HepG2 (cell line): ENCODE measurements at regions not wholly inside any gene's neighbourhood (a gene's known extent, or its start where the extent isn't known, plus 50 kb on each side); places are given as distances from the start of the nearest gene placed in this dataset.

Experiments
- ATAC-seq: fragments of 200-7000 bp; cut with Tn5 transposase; 3 replicates; pipeline ENCODE4 v1.9.1; 2020; ENCODE audit warnings: mild to moderate bottlenecking, moderate library complexity
- BruUV-seq: library from RNA; stranded (reverse); fragments of 400-500 nt; replicated peaks from 2 replicates; lab custom pipeline; 2021; lab: Mats Ljungman, UMichigan
- CTCF ChIA-PET: fragments of 300-600 bp; formaldehyde crosslinking; extraction: SDS; loops from one replicate; lab custom pipeline; 2021; ENCODE audit warnings: low total read pairs, inconsistent platforms, low intra/inter-chr PET ratio; lab: Yijun Ruan, JAX
- POLR2A ChIA-PET: fragments of 350-600 bp; sonication (Branson Sonifier 250); formaldehyde crosslinking; loops from one replicate; lab custom pipeline; 2020; ENCODE audit warnings: antibody characterized with exemption, inconsistent platforms; lab: Yijun Ruan, JAX
- DNase-seq: peaks from one replicate; pipeline ENCODE4 v3.0.0-alpha.2; 2015; ENCODE audit warnings: low spot score
- FAIRE-seq: peaks from 3 replicates; lab custom pipeline; 2011; peaks lifted over from hg19 to GRCh38; lab: Jason Lieb, UNC
- H2AFZ ChIP-seq: one replicate; pipeline ENCODE4 v1.6.1; 2011; ENCODE audit warnings: low read length, inconsistent platforms
- H3K27ac ChIP-seq: fragments of 300-600 bp; 3 replicates; pipeline ENCODE4 v1.8.0; 2011; ENCODE audit warnings: mixed run types, mild to moderate bottlenecking, mixed read lengths, low read length, inconsistent platforms; ENCODE audit not compliant: insufficient read depth; ENCODE audit errors: extremely low read length
- H3K27me3 ChIP-seq, 2 experiments: fragments of 200-600 bp in 1 of 2; 2 replicates in 1 of 2; 3 replicates in 1 of 2; pipeline versions ENCODE4 v1.6.0 to v1.8.0; 2011; ENCODE audit warnings: low read length in 2 of 2, mild to moderate bottlenecking in 2 of 2, moderate library complexity in 2 of 2, inconsistent platforms in 1 of 2; ENCODE audit not compliant: insufficient read depth in 2 of 2, control insufficient read depth in 1 of 2
- H3K36me3 ChIP-seq, 2 experiments: fragments of 200-600 bp in 1 of 2; replicated peaks in 1 of 2; 2 replicates in 1 of 2; 3 replicates in 1 of 2; pipeline versions ENCODE4 v1.5.1 to v1.8.0; 2011; ENCODE audit warnings: low read length in 2 of 2, inconsistent platforms in 1 of 2; ENCODE audit not compliant: insufficient read depth in 2 of 2, control insufficient read depth in 1 of 2
- H3K4me1 ChIP-seq: 2 replicates; pipeline ENCODE4 v1.5.1; 2012; ENCODE audit warnings: low read length, inconsistent platforms; ENCODE audit not compliant: insufficient read depth
- H3K4me2 ChIP-seq: 2 replicates; pipeline ENCODE4 v1.6.0; 2011; ENCODE audit warnings: low read depth, low read length, inconsistent platforms
- H3K4me3 ChIP-seq, 3 experiments: fragments of 200-600 bp in 1 of 3; sonication (generic), shearing (Covaris generic) in 1 of 3; replicated peaks in 1 of 3; 2 replicates each; pipeline ENCODE4 v1.5.1; 2011 to 2016; ENCODE audit warnings: low read length in 3 of 3, inconsistent platforms in 2 of 3, low read depth in 2 of 3, mild to moderate bottlenecking in 2 of 3, control low read depth in 1 of 3, mixed read lengths in 1 of 3; ENCODE audit not compliant: insufficient read depth in 1 of 3
- H3K79me2 ChIP-seq: one replicate; pipeline ENCODE4 v1.6.1; 2011; ENCODE audit warnings: low read length, inconsistent platforms; ENCODE audit not compliant: insufficient read depth
- H3K9ac ChIP-seq: 2 replicates; pipeline ENCODE4 v1.6.0; 2011; ENCODE audit warnings: mild to moderate bottlenecking, low read depth, low read length, inconsistent platforms; ENCODE audit not compliant: insufficient read depth
- H3K9me3 ChIP-seq: 2 replicates; pipeline ENCODE4 v1.5.1; 2012; ENCODE audit warnings: mild to moderate bottlenecking, low read length
- H4K20me1 ChIP-seq: 2 replicates; pipeline ENCODE4 v1.6.0; 2011; ENCODE audit warnings: inconsistent platforms, mild to moderate bottlenecking, low read length, moderate library complexity; ENCODE audit not compliant: insufficient read depth
- BRD4 ChIP-seq: sonication (generic); formaldehyde crosslinking; IDR thresholded peaks from 2 replicates; pipeline ENCODE4 v1.4.0; 2020; ENCODE audit warnings: missing genetic modification reagents
- KLF13 ChIP-seq: sonication (generic); formaldehyde crosslinking; IDR thresholded peaks from 2 replicates; pipeline ENCODE4 v1.4.0; 2020; ENCODE audit warnings: mild to moderate bottlenecking, missing genetic modification reagents
- MLLT10 ChIP-seq: sonication (generic); formaldehyde crosslinking; IDR thresholded peaks from 2 replicates; pipeline ENCODE4 v1.4.0; 2020; ENCODE audit warnings: missing genetic modification reagents
- MTF1 ChIP-seq: sonication (generic); formaldehyde crosslinking; IDR thresholded peaks from 2 replicates; pipeline ENCODE4 v1.5.0; 2020; ENCODE audit warnings: missing genetic modification reagents
- PCBP1 ChIP-seq: fragments of 200-400 bp; formaldehyde crosslinking; IDR thresholded peaks from 2 replicates; pipeline ENCODE4 v1.6.1; 2017; ENCODE audit warnings: mild to moderate bottlenecking, low read depth, low read length, borderline replicate concordance
- PHB2 ChIP-seq: fragments of 450-650 bp; IDR thresholded peaks from 2 replicates; pipeline ENCODE4 v1.6.1; 2018; ENCODE audit not compliant: partially characterized antibody
- PHF21A ChIP-seq: sonication (generic); formaldehyde crosslinking; IDR thresholded peaks from 2 replicates; pipeline ENCODE4 v1.5.0; 2020; ENCODE audit warnings: mild to moderate bottlenecking, missing genetic modification reagents
- SNRNP70 ChIP-seq: fragments of 200-400 bp; formaldehyde crosslinking; IDR thresholded peaks from 2 replicates; pipeline ENCODE4 v1.6.1; 2017; ENCODE audit warnings: mild to moderate bottlenecking, low read depth, low read length, moderate library complexity
- ZKSCAN1 ChIP-seq: fragments of 150-350 bp; IDR thresholded peaks from 2 replicates; pipeline ENCODE4 v1.6.1; 2014; ENCODE audit warnings: low read length
- in situ Hi-C: cut with HindIII; loops from 2 replicates; pipeline ENCODE4 v1.10.0; 2017; ENCODE audit warnings: low pct_unique_long_range_greater_than_20kb; ENCODE audit not compliant: extremely low pct_ligation_motif_present
- intact Hi-C: fragments of 100-400 bp; cut with micrococcal nuclease; formaldehyde crosslinking; loops from one replicate; pipeline ENCODE4 v1.10.0; 2022; ENCODE audit not compliant: unreplicated experiment
- TF ChIP-seq, protein P1 (sequence below): IDR thresholded peaks from 2 replicates; pipeline ENCODE4 v1.6.1; 2016; ENCODE audit warnings: low read depth, borderline replicate concordance
- TF ChIP-seq, protein P2 (sequence below): sonication (generic); formaldehyde crosslinking; IDR thresholded peaks from 2 replicates; pipeline ENCODE4 v1.4.0; 2020; ENCODE audit warnings: low read depth, mild to moderate bottlenecking, missing genetic modification reagents
- TF ChIP-seq, protein P3 (sequence below): sonication (generic); formaldehyde crosslinking; IDR thresholded peaks from 2 replicates; pipeline ENCODE4 v1.8.1; 2023; ENCODE audit warnings: mild to moderate bottlenecking, missing genetic modification reagents

DNA sequence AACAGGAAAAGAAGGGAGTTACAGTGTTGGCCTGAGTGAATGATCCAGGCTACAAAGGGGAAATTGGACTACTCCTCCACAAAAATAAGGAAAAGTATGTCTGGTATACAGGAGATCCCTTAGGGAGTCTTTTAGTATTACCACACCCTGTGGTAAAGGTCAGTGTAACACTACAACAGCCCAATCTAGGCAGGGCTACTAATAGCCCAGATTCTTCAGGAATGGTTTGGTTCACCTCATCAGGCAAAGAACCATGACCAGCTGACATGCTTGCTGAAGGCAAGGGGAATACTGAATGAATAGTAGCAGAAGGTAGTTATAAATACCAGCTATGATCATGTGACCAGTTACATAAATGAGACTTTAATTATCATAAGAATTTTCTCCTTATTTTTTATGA is 372.6 kb upstream of the ATP11B start:
- intact Hi-C loops (loop anchor here (2.0 kb wide), 1 partner anchor 18 kb away; no protein-coding TSS in a partner anchor), in situ Hi-C loops (no loop called here)
- no peaks in the 10 kb centered on the region for H4K20me1 ChIP-seq
- ATAC-seq (no peak), FAIRE-seq (no peak), DNase-seq (no peak)
- ChIA-PET CTCF (no interaction called here), POLR2A (no interaction called here)
- no peak overlapping the region for H3K4me3 ChIP-seq
- H3K27me3 ChIP-seq, result no peaks in the 10 kb centered on the region
- H2AFZ ChIP-seq, result no peak overlapping the region
- H3K79me2 ChIP-seq, result no peaks in the 10 kb centered on the region
- no peaks in the 10 kb centered on the region for H3K9me3 ChIP-seq
- TF ChIP-seq, protein P1, sequence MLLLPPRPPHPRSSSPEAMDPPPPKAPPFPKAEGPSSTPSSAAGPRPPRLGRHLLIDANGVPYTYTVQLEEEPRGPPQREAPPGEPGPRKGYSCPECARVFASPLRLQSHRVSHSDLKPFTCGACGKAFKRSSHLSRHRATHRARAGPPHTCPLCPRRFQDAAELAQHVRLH (CRISPR knock-in tag), result no peak
- TF ChIP-seq, protein P2, sequence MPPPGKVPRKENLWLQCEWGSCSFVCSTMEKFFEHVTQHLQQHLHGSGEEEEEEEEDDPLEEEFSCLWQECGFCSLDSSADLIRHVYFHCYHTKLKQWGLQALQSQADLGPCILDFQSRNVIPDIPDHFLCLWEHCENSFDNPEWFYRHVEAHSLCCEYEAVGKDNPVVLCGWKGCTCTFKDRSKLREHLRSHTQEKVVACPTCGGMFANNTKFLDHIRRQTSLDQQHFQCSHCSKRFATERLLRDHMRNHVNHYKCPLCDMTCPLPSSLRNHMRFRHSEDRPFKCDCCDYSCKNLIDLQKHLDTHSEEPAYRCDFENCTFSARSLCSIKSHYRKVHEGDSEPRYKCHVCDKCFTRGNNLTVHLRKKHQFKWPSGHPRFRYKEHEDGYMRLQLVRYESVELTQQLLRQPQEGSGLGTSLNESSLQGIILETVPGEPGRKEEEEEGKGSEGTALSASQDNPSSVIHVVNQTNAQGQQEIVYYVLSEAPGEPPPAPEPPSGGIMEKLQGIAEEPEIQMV, result no peak
- TF ChIP-seq BRD4 (CRISPR knock-in tag) (no peak), MTF1 (CRISPR knock-in tag) (no peak), PHB2 (no peak), SNRNP70 (no peak), MLLT10 (CRISPR knock-in tag) (no peak), PCBP1 (no peak), PHF21A (CRISPR knock-in tag) (no peak), KLF13 (no peak), ZKSCAN1 (no peak)
- TF ChIP-seq, protein P3, sequence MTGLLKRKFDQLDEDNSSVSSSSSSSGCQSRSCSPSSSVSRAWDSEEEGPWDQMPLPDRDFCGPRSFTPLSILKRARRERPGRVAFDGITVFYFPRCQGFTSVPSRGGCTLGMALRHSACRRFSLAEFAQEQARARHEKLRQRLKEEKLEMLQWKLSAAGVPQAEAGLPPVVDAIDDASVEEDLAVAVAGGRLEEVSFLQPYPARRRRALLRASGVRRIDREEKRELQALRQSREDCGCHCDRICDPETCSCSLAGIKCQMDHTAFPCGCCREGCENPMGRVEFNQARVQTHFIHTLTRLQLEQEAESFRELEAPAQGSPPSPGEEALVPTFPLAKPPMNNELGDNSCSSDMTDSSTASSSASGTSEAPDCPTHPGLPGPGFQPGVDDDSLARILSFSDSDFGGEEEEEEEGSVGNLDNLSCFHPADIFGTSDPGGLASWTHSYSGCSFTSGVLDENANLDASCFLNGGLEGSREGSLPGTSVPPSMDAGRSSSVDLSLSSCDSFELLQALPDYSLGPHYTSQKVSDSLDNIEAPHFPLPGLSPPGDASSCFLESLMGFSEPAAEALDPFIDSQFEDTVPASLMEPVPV (CRISPR knock-in tag), result no peak
- H3K4me2 ChIP-seq, result no peak overlapping the region
- H3K4me1 ChIP-seq, result no peaks in the 10 kb centered on the region
- H3K36me3 ChIP-seq, result no peaks in the 10 kb centered on the region
- no peak overlapping the region for H3K27ac ChIP-seq
- no TSS peak for BruUV-seq
- no peak overlapping the region for H3K9ac ChIP-seq
